GM12801 (cell line): ENCODE measurements at regions not wholly inside any gene's neighbourhood (a gene's known extent, or its start where the extent isn't known, plus 50 kb on each side); places are given as distances from the start of the nearest gene placed in this dataset.

Source experiments
- CTCF ChIP-seq: IDR thresholded peaks from one replicate; pipeline ENCODE4 v1.5.1; 2011; ENCODE audit warnings: control low read depth; ENCODE audit not compliant: insufficient read length; ENCODE audit errors: extremely low read depth

- no peak for TF ChIP-seq CTCF
Measured at GRCh38 chr2:33680644-33681363, 81.7 kb upstream of the FAM98A start.

GRCh38 chr2:33678436-33678835 is 79.3 kb upstream of the FAM98A start:
- TF ChIP-seq CTCF: no peak

DNA sequence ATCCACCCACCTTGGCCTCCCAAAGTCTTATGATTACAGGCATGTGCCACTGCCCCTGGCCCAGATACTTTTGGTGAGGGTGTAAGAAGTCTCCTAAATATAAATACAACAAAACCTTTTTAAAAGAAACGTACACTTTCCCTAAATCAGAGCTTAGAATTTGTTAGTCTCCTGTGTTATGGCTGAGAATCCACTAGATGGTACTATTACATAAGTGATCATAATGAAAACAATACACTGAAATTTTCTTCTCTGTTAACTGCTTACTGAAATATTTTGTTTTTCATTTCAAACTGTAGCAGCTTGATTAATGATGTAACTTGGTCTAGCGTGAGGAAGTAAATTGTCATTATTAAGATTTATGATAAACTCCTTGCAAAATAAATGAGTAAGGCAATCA is 74.8 kb upstream of the FAM98A start:
- no peak for TF ChIP-seq CTCF

DNA sequence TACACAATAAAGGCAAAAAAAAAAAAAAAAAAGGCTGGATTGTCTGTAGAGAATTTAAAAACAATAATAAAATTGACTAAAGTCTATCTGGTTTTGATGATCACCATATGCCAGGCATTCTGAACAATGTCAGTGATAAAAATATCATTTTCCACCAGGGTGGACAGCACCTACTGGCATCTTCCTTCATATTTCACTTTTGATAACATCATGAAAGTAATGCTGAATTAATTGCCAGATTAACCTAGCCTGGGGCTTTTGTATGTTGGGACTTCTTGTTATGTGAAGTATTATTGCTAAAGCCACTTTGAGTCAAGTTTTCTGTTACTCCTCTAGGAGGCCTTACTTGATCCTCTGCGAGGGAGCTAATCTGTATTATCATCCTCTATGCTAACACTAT is 73.8 kb upstream of the FAM98A start:
- no peak for TF ChIP-seq CTCF

DNA sequence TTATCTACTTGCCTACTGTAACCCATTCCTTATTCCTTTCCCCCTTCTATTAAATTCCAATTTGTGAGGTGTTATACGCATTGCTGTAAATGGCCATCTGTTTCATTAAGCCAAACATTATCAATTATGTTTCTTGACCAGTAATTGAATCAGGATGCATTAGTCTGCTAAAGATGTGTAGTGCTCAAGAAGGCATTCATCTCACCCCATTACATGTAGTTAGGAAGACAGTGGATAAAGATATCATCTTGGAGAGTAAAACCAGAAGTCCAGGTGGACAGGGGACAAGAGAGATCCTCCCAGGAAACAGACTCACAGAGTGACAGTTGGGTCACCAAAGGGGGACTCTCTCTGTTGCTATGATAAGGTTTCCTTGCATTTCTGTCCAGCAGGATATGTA is 73.3 kb upstream of the FAM98A start:
- TF ChIP-seq CTCF: no peak

GRCh38 chr2:33671198-33671597 is 72.1 kb upstream of the FAM98A start:
- no peak for TF ChIP-seq CTCF

- no peak for TF ChIP-seq CTCF
Measured at GRCh38 chr2:33670392-33670937, 71.4 kb upstream of the FAM98A start.

DNA sequence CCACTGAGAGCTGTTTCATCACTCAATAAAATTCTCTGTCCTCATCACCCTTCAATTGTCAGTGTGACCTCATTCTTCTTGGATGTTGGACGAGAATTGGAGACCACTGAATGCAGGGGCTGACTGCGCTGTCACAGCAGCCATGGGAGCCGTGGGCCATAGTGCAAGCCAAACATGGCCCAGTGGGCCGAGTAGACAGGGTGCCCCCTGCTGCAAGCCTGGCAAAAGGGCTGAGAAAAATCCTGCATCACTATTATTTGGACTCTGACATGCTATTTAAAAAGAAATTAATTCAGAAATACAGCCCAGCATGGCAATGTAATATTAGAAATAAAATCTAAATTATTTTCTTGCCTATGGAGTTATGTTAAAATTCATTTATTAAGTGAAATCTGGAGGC is 67.8 kb upstream of the FAM98A start:
- TF ChIP-seq CTCF: no peak
